ENCODE measurements at regions not wholly inside any gene's neighbourhood (a gene's known extent, or its start where the extent isn't known, plus 50 kb on each side); places are given as distances from the start of the nearest gene placed in this dataset.

GRCh38 chr14:86665975-86666374, 1136.0 kb downstream of the FLRT2 start:
- H3K4me3 ChIP-seq (replicated peaks in 1 of 3; ENCODE audit: insufficient read depth in 1 of 3, low read depth in 2 of 3, low read length in 3 of 3): no peak overlapping the region
- no peak overlapping the region for H2AFZ ChIP-seq (ENCODE audit: low read length)
- H3K4me1 ChIP-seq (ENCODE audit: insufficient read depth, low read length): no peaks in the 10 kb centered on the region
- BruUV-seq (replicated peaks): no TSS peak
- no peaks in the 10 kb centered on the region for H3K36me3 ChIP-seq (replicated peaks in 1 of 2; ENCODE audit: control insufficient read depth in 1 of 2, insufficient read depth in 2 of 2, low read length in 2 of 2)
- CTCF ChIA-PET (ENCODE audit: low intra/inter-chr PET ratio, low total read pairs): no interaction called here
- intact Hi-C loops (cut with micrococcal nuclease; ENCODE audit: unreplicated experiment) (no loop called here), in situ Hi-C loops (cut with HindIII; ENCODE audit: extremely low pct_ligation_motif_present, low pct_unique_long_range_greater_than_20kb) (no loop called here)
- H3K9ac ChIP-seq (ENCODE audit: insufficient read depth, low read depth, low read length): no peak overlapping the region
- no peaks in the 10 kb centered on the region for H3K27me3 ChIP-seq (ENCODE audit: control insufficient read depth in 1 of 2, insufficient read depth in 2 of 2, low read length in 2 of 2)
- no peaks in the 10 kb centered on the region for H3K79me2 ChIP-seq (ENCODE audit: insufficient read depth, low read length)
- DNase-seq (ENCODE audit: low spot score): no peak
- H3K4me2 ChIP-seq (ENCODE audit: low read depth, low read length): no peak overlapping the region
- H3K27ac ChIP-seq (ENCODE audit: extremely low read length, insufficient read depth, low read length): no peak overlapping the region
- no peaks in the 10 kb centered on the region for H4K20me1 ChIP-seq (ENCODE audit: insufficient read depth, low read length)
- no peak for FAIRE-seq
- no peaks in the 10 kb centered on the region for H3K9me3 ChIP-seq (ENCODE audit: low read length)
- POLR2A ChIA-PET: no interaction called here
- 0% methylated on average over 1 of the region's 1 CpG for WGBS (ENCODE audit: low lambda C conversion rate)
- no peak for ATAC-seq
- no peak for TF ChIP-seq HNRNPK (IDR thresholded peaks at IDR 0.05; ENCODE audit: low read depth, low read length, poor library complexity, severe bottlenecking)
- no peak for TF ChIP-seq ZNF432 (CRISPR knock-in tag; IDR thresholded peaks at IDR 0.05; ENCODE audit: borderline replicate concordance)
- no peak for TF ChIP-seq ZNF879 (CRISPR knock-in tag; IDR thresholded peaks at IDR 0.05)
- no peak for TF ChIP-seq ZNF343 (CRISPR knock-in tag; IDR thresholded peaks at IDR 0.05)
- no peak for TF ChIP-seq HNF1B (CRISPR knock-in tag; IDR thresholded peaks at IDR 0.05)
- TF ChIP-seq TFE3 (CRISPR knock-in tag; IDR thresholded peaks at IDR 0.05): no peak
- no peak for TF ChIP-seq SRSF9 (IDR thresholded peaks at IDR 0.05; ENCODE audit: borderline replicate concordance, insufficient read depth, low read depth, low read length, poor library complexity, severe bottlenecking)
- no peak for TF ChIP-seq ZNF451 (CRISPR knock-in tag; IDR thresholded peaks at IDR 0.05)
- TF ChIP-seq ZSCAN20 (CRISPR knock-in tag; IDR thresholded peaks at IDR 0.05; ENCODE audit: borderline replicate concordance): no peak
- no peak for TF ChIP-seq RBM22 (optimal IDR thresholded peaks at IDR 0.05; ENCODE audit: low read length)
- no peak for TF ChIP-seq TFDP2 (CRISPR knock-in tag; IDR thresholded peaks at IDR 0.05)
- no peak for TF ChIP-seq ZHX2 (IDR thresholded peaks at IDR 0.05; ENCODE audit: low read depth)
- TF ChIP-seq ZHX2 (CRISPR knock-in tag; IDR thresholded peaks at IDR 0.05; ENCODE audit: borderline replicate concordance): no peak
- TF ChIP-seq ZNF431 (CRISPR knock-in tag; IDR thresholded peaks at IDR 0.05; ENCODE audit: borderline replicate concordance, low read depth): no peak
- TF ChIP-seq NCOA5 (CRISPR knock-in tag; IDR thresholded peaks at IDR 0.05): no peak
